ENCODE measurements at regions not wholly inside any gene's neighbourhood (a gene's known extent, or its start where the extent isn't known, plus 50 kb on each side); places are given as distances from the start of the nearest gene placed in this dataset.
A peak's percentile ranks its signal among the peaks of the same experiment; 100 is the strongest.
"Not testable (repeated sequence)": the region's sequence is repeated elsewhere in the genome, so short reads cannot be mapped to it uniquely, and the experiment has no call there.

DNA sequence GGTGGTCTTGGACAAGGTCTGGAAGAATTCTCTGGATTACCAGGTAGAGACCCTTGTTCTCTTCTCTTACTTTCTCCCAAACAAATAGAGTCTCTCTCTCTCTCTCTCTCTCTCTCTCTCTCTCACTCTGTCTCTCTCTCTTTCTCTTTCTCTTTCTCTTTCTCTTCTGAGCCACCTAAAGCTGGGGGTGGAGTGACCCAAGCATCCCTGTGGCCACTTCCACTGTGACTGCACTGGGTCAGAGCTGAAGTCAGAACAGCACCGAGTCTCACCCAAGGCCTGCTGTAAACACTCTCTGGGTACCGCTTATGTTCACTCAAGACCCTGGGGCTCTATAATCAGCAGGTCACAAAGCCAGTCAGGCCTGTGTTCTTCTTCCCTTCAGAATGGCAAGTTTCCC lies 513.7 kb downstream of the EBF1 start:
- in situ Hi-C loops (cut with MboI; ENCODE audit: low sequenced_read_pairs in 4 of 4): no loop called here
- ATAC-seq: no peak
- H3K27me3 ChIP-seq: no peaks in the 10 kb centered on the region
- no peaks in the 10 kb centered on the region for H3K9me3 ChIP-seq
- DNase-seq: no peak
- H3K36me3 ChIP-seq: no peaks in the 10 kb centered on the region
- no peak for TF ChIP-seq POLR2A (IDR thresholded peaks at IDR 0.05)
- TF ChIP-seq, protein P1, sequence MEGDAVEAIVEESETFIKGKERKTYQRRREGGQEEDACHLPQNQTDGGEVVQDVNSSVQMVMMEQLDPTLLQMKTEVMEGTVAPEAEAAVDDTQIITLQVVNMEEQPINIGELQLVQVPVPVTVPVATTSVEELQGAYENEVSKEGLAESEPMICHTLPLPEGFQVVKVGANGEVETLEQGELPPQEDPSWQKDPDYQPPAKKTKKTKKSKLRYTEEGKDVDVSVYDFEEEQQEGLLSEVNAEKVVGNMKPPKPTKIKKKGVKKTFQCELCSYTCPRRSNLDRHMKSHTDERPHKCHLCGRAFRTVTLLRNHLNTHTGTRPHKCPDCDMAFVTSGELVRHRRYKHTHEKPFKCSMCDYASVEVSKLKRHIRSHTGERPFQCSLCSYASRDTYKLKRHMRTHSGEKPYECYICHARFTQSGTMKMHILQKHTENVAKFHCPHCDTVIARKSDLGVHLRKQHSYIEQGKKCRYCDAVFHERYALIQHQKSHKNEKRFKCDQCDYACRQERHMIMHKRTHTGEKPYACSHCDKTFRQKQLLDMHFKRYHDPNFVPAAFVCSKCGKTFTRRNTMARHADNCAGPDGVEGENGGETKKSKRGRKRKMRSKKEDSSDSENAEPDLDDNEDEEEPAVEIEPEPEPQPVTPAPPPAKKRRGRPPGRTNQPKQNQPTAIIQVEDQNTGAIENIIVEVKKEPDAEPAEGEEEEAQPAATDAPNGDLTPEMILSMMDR (IDR thresholded peaks at IDR 0.05 in 4 of 5, conservative IDR thresholded peaks at IDR 0.05 in 1 of 5): no peak
- no peaks in the 10 kb centered on the region for H3K4me1 ChIP-seq
- H3K27ac ChIP-seq: no peak overlapping the region
- no peak overlapping the region for H3K4me3 ChIP-seq
- intact Hi-C loops (cut with DNase I; ENCODE audit: low total_unique reads): no loop called here

DNA sequence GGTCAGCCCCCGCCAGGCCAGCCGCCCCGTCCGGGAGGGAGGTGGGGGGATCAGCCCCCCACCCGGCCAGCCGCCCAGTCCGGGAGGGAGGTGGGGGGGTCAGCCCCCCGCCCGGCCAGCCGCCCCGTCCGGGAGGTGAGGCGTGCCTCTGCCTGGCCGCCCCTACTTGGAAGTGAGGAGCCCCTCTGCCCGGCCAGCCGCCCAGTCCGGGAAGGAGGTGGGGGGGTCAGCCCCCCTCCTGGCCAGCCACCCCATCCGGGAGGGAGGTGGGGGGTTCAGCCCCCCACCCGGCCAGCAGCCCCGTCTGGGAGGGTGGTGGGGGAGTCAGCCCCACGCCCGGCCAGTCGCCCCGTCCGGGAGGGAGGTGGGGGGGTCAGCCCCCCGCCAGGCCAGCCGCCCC lies 517.0 kb downstream of the EBF1 start:
- intact Hi-C loops (cut with DNase I; ENCODE audit: low total_unique reads); ATAC-seq; H3K36me3 ChIP-seq; DNase-seq; H3K4me3 ChIP-seq; H3K9me3 ChIP-seq; H3K27me3 ChIP-seq; H3K4me1 ChIP-seq; H3K27ac ChIP-seq; in situ Hi-C loops (cut with MboI; ENCODE audit: low sequenced_read_pairs in 4 of 4): not testable (repeated sequence)

DNA sequence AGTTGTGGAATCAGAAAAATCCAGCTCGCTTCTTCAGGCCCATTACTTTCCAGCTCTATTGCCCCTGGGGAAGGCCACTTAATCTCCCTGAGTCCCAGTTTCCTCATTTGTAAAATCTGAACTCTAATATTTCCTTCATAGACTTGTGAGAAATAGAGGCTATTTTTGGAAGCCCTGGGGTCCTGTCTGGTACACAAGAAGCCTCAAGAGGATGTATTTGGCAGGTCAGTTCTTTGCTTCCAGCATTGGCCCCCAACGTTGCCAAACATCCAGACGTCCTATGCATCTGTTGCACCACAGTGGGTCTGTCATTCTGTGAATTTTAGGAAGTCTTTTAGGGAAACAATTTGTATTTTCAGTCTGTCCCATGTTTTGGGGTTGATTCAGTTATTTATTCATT lies 525.9 kb downstream of the EBF1 start:
- in situ Hi-C loops (cut with MboI; ENCODE audit: low sequenced_read_pairs in 4 of 4) (loop anchor here in 1 of 4 donors (25.0 kb wide), 1 partner anchor 538 kb away; no protein-coding TSS in a partner anchor), intact Hi-C loops (cut with DNase I; ENCODE audit: low total_unique reads) (no loop called here)
- Histone ChIP-seq H3K9me3 (no peaks in the 10 kb centered on the region), H3K4me3 (no peak overlapping the region), H3K27ac (no peak overlapping the region), H3K4me1 (no peaks in the 10 kb centered on the region), H3K27me3 (no peaks in the 10 kb centered on the region), H3K36me3 (no peaks in the 10 kb centered on the region)
- ATAC-seq (peak in 1 of 2 donors; percentile 36), DNase-seq (peak; percentile 9 to 29)
- TF ChIP-seq POLR2A (IDR thresholded peaks at IDR 0.05): no peak
- TF ChIP-seq, protein P1 (IDR thresholded peaks at IDR 0.05 in 4 of 5, conservative IDR thresholded peaks at IDR 0.05 in 1 of 5): no peak

DNA sequence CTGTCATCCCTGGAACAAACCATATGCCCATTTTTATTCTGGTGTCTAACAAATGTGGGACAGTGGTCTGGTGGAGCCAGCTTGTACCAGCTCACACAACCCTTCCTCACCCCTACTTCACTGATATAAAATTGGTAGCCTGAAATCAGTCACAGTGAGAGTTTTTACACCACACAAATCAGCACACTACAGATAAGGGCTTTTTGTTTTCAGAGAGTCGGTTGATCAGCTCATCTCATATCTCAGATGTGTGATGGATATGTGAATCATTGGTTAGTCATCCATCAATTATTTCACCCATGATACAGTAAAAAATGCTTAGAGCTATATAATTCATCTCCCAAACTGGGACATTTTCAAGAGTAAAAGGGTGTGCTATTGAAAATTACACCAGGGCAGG lies 529.2 kb downstream of the EBF1 start:
- in situ Hi-C loops (cut with MboI; ENCODE audit: low sequenced_read_pairs in 4 of 4) (loop anchor here in 1 of 4 donors (25.0 kb wide), 1 partner anchor 542 kb away; no protein-coding TSS in a partner anchor), intact Hi-C loops (cut with DNase I; ENCODE audit: low total_unique reads) (no loop called here)
- DNase-seq (no peak), ATAC-seq (no peak)
- TF ChIP-seq, protein P1 (IDR thresholded peaks at IDR 0.05 in 4 of 5, conservative IDR thresholded peaks at IDR 0.05 in 1 of 5): no peak
- TF ChIP-seq POLR2A (IDR thresholded peaks at IDR 0.05): no peak
- Histone ChIP-seq H3K36me3 (no peaks in the 10 kb centered on the region), H3K9me3 (no peaks in the 10 kb centered on the region), H3K4me3 (no peak overlapping the region), H3K4me1 (no peaks in the 10 kb centered on the region), H3K27ac (no peak overlapping the region), H3K27me3 (no peaks in the 10 kb centered on the region)

DNA sequence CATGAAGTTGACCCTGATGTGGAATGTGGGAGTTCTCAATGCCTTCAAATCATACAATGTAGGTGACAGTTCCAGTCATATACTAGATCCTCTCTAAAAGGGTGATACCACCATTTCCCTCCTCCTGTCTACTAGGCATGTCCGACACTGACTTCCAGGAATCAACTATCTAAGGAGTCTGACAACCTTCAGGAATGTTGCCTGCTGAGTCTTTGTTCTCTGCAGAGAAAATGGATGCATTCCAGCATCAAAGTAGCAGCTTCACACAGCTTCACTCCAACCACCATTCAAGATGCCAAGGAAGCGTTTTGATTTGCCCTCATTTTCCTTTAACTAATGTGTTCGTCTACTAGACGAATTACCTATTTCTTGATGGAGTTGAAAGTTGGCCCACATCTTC lies 530.2 kb downstream of the EBF1 start:
- Histone ChIP-seq H3K4me3 (no peak overlapping the region), H3K4me1 (no peaks in the 10 kb centered on the region), H3K9me3 (no peaks in the 10 kb centered on the region), H3K36me3 (no peaks in the 10 kb centered on the region), H3K27me3 (no peaks in the 10 kb centered on the region), H3K27ac (no peak overlapping the region)
- in situ Hi-C loops (cut with MboI; ENCODE audit: low sequenced_read_pairs in 4 of 4) (loop anchor here in 1 of 4 donors (25.0 kb wide), 1 partner anchor 543 kb away; no protein-coding TSS in a partner anchor), intact Hi-C loops (cut with DNase I; ENCODE audit: low total_unique reads) (no loop called here)
- no peak for TF ChIP-seq POLR2A (IDR thresholded peaks at IDR 0.05)
- TF ChIP-seq, protein P1 (IDR thresholded peaks at IDR 0.05 in 4 of 5, conservative IDR thresholded peaks at IDR 0.05 in 1 of 5): no peak
- ATAC-seq (no peak), DNase-seq (no peak)

Measured in gastrocnemius medialis (tissue), 4 donors.